HG02973 (cell line): ENCODE measurements at regions not wholly inside any gene's neighbourhood (a gene's known extent, or its start where the extent isn't known, plus 50 kb on each side); places are given as distances from the start of the nearest gene placed in this dataset.

ENCODE experiments used
- ATAC-seq: cut with Tn5 transposase; IDR thresholded peaks from one replicate; pipeline ENCODE4 v1.9.1; 2021; ENCODE audit warnings: moderate library complexity; ENCODE audit not compliant: unreplicated experiment

- ATAC-seq = no peak
Observed at GRCh38 chr18:26705757-26706156, 157.4 kb upstream of the KCTD1 start.

- no peak for ATAC-seq
Observed at GRCh38 chr18:26703170-26703930, 155.0 kb upstream of the KCTD1 start.

- ATAC-seq = no peak
Observed at GRCh38 chr18:26702086-26702485, 153.7 kb upstream of the KCTD1 start.

- ATAC-seq = no peak
Observed at GRCh38 chr18:26700728-26701127, 152.4 kb upstream of the KCTD1 start.

- ATAC-seq = no peak
Observed at GRCh38 chr18:26700201-26700600, 151.8 kb upstream of the KCTD1 start.

GRCh38 chr18:26697186-26697884, 149.0 kb upstream of the KCTD1 start:
- ATAC-seq = no peak

- ATAC-seq = no peak
Observed at GRCh38 chr18:26696786-26697185, 148.4 kb upstream of the KCTD1 start.

- ATAC-seq = no peak
Observed at GRCh38 chr18:26696308-26696707, 148.0 kb upstream of the KCTD1 start.

GRCh38 chr18:26689226-26689879, 141.0 kb upstream of the KCTD1 start:
- ATAC-seq = no peak

- no peak for ATAC-seq
Observed at GRCh38 chr18:26686532-26686931, 138.2 kb upstream of the KCTD1 start.

GRCh38 chr18:26685438-26686157, 137.2 kb upstream of the KCTD1 start:
- ATAC-seq = no peak

- no peak for ATAC-seq
Observed at GRCh38 chr18:26677957-26678356, 129.6 kb upstream of the KCTD1 start.

GRCh38 chr18:26667046-26667445, 118.7 kb upstream of the KCTD1 start:
- ATAC-seq = no peak

GRCh38 chr18:26662996-26663395, 114.6 kb upstream of the KCTD1 start:
- no peak for ATAC-seq

- no peak for ATAC-seq
Observed at GRCh38 chr18:26657631-26658581, 109.6 kb upstream of the KCTD1 start.

GRCh38 chr18:26656944-26657536, 108.7 kb upstream of the KCTD1 start:
- ATAC-seq = no peak

- ATAC-seq = no peak
Observed at GRCh38 chr18:26656431-26656943, 108.1 kb upstream of the KCTD1 start.

- no peak for ATAC-seq
Observed at GRCh38 chr18:26655525-26656430, 107.4 kb upstream of the KCTD1 start.
